PC-3 (cell line): ENCODE measurements at regions not wholly inside any gene's neighbourhood (a gene's known extent, or its start where the extent isn't known, plus 50 kb on each side); places are given as distances from the start of the nearest gene placed in this dataset.

Source experiments
- ATAC-seq: fragments of 200-7000 bp; cut with Tn5 transposase; 2 replicates; pipeline ENCODE4 v1.9.1; 2020; ENCODE audit warnings: mild to moderate bottlenecking, moderate library complexity
- BruUV-seq: library from RNA; stranded (reverse); fragments of 400-500 nt; replicated peaks from 2 replicates; lab custom pipeline; 2021; lab: Mats Ljungman, UMichigan
- CTCF ChIA-PET: fragments of 300-600 bp; sonication (Branson Sonifier 250); formaldehyde crosslinking; loops from one replicate; lab custom pipeline; 2022; ENCODE audit warnings: antibody characterized with exemption; lab: Charles Lee
- POLR2A ChIA-PET: fragments of 300-600 bp; sonication (Branson Sonifier 250); formaldehyde crosslinking; loops from one replicate; lab custom pipeline; 2022; ENCODE audit warnings: antibody characterized with exemption; ENCODE audit not compliant: unreplicated experiment; lab: Charles Lee
- DNase-seq: peaks from one replicate; pipeline ENCODE4 v3.0.0-alpha.2; 2015
- H2AFZ ChIP-seq: fragments of 300-600 bp; sonication (generic); 2 replicates; pipeline ENCODE4 v1.6.0; 2016; ENCODE audit warnings: antibody characterized with exemption, low read length
- H3F3A ChIP-seq: fragments of 300-600 bp; sonication (generic); one replicate; pipeline ENCODE4 v1.6.0; 2017; ENCODE audit warnings: antibody characterized with exemption, low read length, control low read depth, mild to moderate bottlenecking; ENCODE audit not compliant: unreplicated experiment
- H3K27ac ChIP-seq: fragments of 300-600 bp; sonication (generic); 2 replicates; pipeline ENCODE4 v1.5.1; 2016; ENCODE audit warnings: mild to moderate bottlenecking, low read length
- H3K27me3 ChIP-seq: fragments of 300-600 bp; sonication (generic); 2 replicates; pipeline ENCODE4 v1.6.1; 2016; ENCODE audit warnings: low read length, mixed read lengths
- H3K36me3 ChIP-seq: fragments of 300-600 bp; sonication (generic); 2 replicates; pipeline ENCODE4 v1.6.1; 2016; ENCODE audit warnings: low read depth, mixed run types, low read length, mixed read lengths
- H3K4me1 ChIP-seq: fragments of 300-600 bp; sonication (generic); 2 replicates; pipeline ENCODE4 v1.5.1; 2016; ENCODE audit warnings: low read length; ENCODE audit not compliant: insufficient read depth
- H3K4me2 ChIP-seq: fragments of 300-600 bp; sonication (generic); 2 replicates; pipeline ENCODE4 v1.6.0; 2016; ENCODE audit warnings: low read length
- H3K4me3 ChIP-seq: fragments of 300-600 bp; sonication (generic); 2 replicates; pipeline ENCODE4 v1.5.1; 2016; ENCODE audit warnings: mild to moderate bottlenecking, low read length, mixed read lengths
- H3K79me2 ChIP-seq: fragments of 300-600 bp; sonication (generic); 2 replicates; pipeline ENCODE4 v1.6.1; 2017; ENCODE audit warnings: low read length, mixed read lengths
- H3K9ac ChIP-seq: fragments of 300-600 bp; sonication (generic); 2 replicates; pipeline ENCODE4 v1.6.0; 2016; ENCODE audit warnings: mild to moderate bottlenecking, low read length
- H3K9me2 ChIP-seq: fragments of 300-600 bp; sonication (generic); replicated peaks from 2 replicates; pipeline ENCODE4 v1.6.1; 2016; ENCODE audit warnings: mixed run types, low read length, mixed read lengths
- H3K9me3 ChIP-seq: fragments of 300-600 bp; sonication (generic); 2 replicates; pipeline ENCODE4 v1.6.1; 2016; ENCODE audit warnings: low read length, mixed read lengths
- H4K20me1 ChIP-seq: fragments of 300-600 bp; sonication (generic); 2 replicates; pipeline ENCODE4 v1.6.1; 2016; ENCODE audit warnings: low read length, mixed read lengths
- CTCF ChIP-seq: fragments of 300-600 bp; sonication (generic); conservative IDR thresholded peaks from 2 replicates; pipeline ENCODE4 v1.5.1; 2017; ENCODE audit warnings: antibody characterized with exemption, low read depth, mild to moderate bottlenecking, low read length
- EZH2 ChIP-seq: fragments of 300-600 bp; sonication (generic); IDR thresholded peaks from one replicate; pipeline ENCODE4 v1.6.1; 2017; ENCODE audit warnings: antibody characterized with exemption, mild to moderate bottlenecking, low read length; ENCODE audit not compliant: unreplicated experiment
- EZH2phosphoT487 ChIP-seq: fragments of 300-600 bp; sonication (generic); IDR thresholded peaks from 2 replicates; pipeline ENCODE4 v1.6.1; 2018; ENCODE audit warnings: mild to moderate bottlenecking, antibody characterized with exemption, low read length, borderline replicate concordance
- intact Hi-C: fragments of 100-400 bp; cut with micrococcal nuclease; formaldehyde crosslinking; loops from 2 replicates; pipeline ENCODE4 v1.9.0; 2023

DNA sequence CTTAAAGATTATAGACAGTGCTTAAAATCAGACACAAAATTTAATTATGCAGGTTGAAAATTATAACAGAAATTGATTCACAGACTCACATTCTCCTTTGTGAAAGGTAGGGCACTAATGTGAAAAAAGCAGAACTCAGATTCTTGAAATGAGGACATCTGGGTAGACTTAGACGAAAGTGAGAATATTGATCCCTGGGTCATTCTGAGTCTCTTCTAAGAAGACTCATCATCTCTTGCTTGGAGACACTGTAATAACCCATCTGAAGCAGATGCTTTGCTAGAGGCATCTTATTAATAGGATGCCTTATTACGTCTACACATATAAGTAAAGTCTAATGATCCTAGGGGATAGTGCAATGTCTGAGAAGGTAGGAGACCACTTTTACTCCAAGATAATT, 274.4 kb downstream of the HINT1 start:
- Histone ChIP-seq H2AFZ (no peak overlapping the region), H3K79me2 (no peaks in the 10 kb centered on the region), H3K27me3 (no peaks in the 10 kb centered on the region), H3K27ac (no peak overlapping the region), H3K9ac (no peak overlapping the region), H3K9me2 (no peaks in the 10 kb centered on the region), H3K9me3 (no peaks in the 10 kb centered on the region), H4K20me1 (no peaks in the 10 kb centered on the region), H3K36me3 (no peaks in the 10 kb centered on the region), H3F3A (no peaks in the 10 kb centered on the region), H3K4me1 (no peaks in the 10 kb centered on the region), H3K4me2 (no peak overlapping the region), H3K4me3 (no peak overlapping the region)
- ChIA-PET POLR2A (no interaction called here), CTCF (no interaction called here)
- ATAC-seq (no peak), DNase-seq (no peak)
- TF ChIP-seq CTCF = no peak
- no peak for TF ChIP-seq EZH2
- TF ChIP-seq EZH2phosphoT487 = no peak
- BruUV-seq = no TSS peak
- intact Hi-C loops = no loop called here

DNA sequence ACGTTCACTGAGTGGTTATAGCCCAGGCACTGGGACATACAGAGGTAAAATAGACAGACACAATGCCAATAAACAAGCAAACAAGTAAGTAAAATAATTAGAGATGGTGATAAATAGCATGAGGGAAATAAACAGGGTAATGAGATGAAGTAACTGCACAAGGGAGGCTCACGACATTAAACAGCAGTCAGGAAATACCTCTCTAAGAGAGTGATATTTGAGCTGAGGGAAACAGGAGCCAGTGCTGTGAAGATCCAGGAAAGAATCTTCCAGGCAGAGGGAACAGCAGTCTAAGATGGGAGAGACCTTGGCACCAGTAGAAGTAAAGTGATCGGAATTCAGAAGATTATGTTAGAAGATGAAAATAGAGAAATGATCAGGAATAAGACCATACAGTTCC, 279.4 kb downstream of the HINT1 start:
- ChIA-PET CTCF (no interaction called here), POLR2A (no interaction called here)
- no peaks in the 10 kb centered on the region for H3K9me2 ChIP-seq
- no peaks in the 10 kb centered on the region for H3K9me3 ChIP-seq
- H3K79me2 ChIP-seq = no peaks in the 10 kb centered on the region
- H3K27me3 ChIP-seq = no peaks in the 10 kb centered on the region
- H4K20me1 ChIP-seq = no peaks in the 10 kb centered on the region
- no TSS peak for BruUV-seq
- H2AFZ ChIP-seq = no peak overlapping the region
- ATAC-seq (no peak), DNase-seq (no peak)
- H3F3A ChIP-seq = no peaks in the 10 kb centered on the region
- intact Hi-C loops = no loop called here
- no peak overlapping the region for H3K4me3 ChIP-seq
- H3K4me2 ChIP-seq = no peak overlapping the region
- H3K36me3 ChIP-seq = no peaks in the 10 kb centered on the region
- no peak overlapping the region for H3K9ac ChIP-seq
- no peaks in the 10 kb centered on the region for H3K4me1 ChIP-seq
- H3K27ac ChIP-seq = no peak overlapping the region
- TF ChIP-seq CTCF = no peak
- TF ChIP-seq EZH2 = no peak
- TF ChIP-seq EZH2phosphoT487 = no peak

- Histone ChIP-seq H2AFZ (no peak overlapping the region), H3K9me2 (no peaks in the 10 kb centered on the region), H3K9me3 (no peaks in the 10 kb centered on the region), H3K79me2 (no peaks in the 10 kb centered on the region), H3K36me3 (no peaks in the 10 kb centered on the region), H3F3A (no peaks in the 10 kb centered on the region), H3K9ac (no peak overlapping the region), H3K27me3 (no peaks in the 10 kb centered on the region), H4K20me1 (no peaks in the 10 kb centered on the region), H3K4me3 (no peak overlapping the region), H3K27ac (no peak overlapping the region), H3K4me1 (no peaks in the 10 kb centered on the region), H3K4me2 (no peak overlapping the region)
- ChIA-PET POLR2A (no interaction called here), CTCF (no interaction called here)
- intact Hi-C loops = no loop called here
- DNase-seq = no peak
- no TSS peak for BruUV-seq
- TF ChIP-seq EZH2phosphoT487 = no peak
- no peak for TF ChIP-seq EZH2
- TF ChIP-seq CTCF = no peak
- ATAC-seq = no peak
These were observed 280.0 kb downstream of the HINT1 start for GRCh38 chr5:130885027-130885426.
